ENCODE measurements at regions not wholly inside any gene's neighbourhood (a gene's known extent, or its start where the extent isn't known, plus 50 kb on each side); places are given as distances from the start of the nearest gene placed in this dataset.

GRCh38 chr10:44572146-44572545, 187.2 kb upstream of the CXCL12 start:
- TF ChIP-seq RAD21 (IDR thresholded peaks at IDR 0.05; ENCODE audit: low read depth) (no peak), CTCF (IDR thresholded peaks at IDR 0.05 in 2 of 3, conservative IDR thresholded peaks at IDR 0.05 in 1 of 3; ENCODE audit: borderline replicate concordance in 1 of 3, insufficient read depth in 1 of 3, low read depth in 2 of 3, low read length in 2 of 3) (no peak), JUND (IDR thresholded peaks at IDR 0.05) (no peak), EZH2 (IDR thresholded peaks at IDR 0.05) (no peak)
- TF ChIP-seq, protein P1, sequence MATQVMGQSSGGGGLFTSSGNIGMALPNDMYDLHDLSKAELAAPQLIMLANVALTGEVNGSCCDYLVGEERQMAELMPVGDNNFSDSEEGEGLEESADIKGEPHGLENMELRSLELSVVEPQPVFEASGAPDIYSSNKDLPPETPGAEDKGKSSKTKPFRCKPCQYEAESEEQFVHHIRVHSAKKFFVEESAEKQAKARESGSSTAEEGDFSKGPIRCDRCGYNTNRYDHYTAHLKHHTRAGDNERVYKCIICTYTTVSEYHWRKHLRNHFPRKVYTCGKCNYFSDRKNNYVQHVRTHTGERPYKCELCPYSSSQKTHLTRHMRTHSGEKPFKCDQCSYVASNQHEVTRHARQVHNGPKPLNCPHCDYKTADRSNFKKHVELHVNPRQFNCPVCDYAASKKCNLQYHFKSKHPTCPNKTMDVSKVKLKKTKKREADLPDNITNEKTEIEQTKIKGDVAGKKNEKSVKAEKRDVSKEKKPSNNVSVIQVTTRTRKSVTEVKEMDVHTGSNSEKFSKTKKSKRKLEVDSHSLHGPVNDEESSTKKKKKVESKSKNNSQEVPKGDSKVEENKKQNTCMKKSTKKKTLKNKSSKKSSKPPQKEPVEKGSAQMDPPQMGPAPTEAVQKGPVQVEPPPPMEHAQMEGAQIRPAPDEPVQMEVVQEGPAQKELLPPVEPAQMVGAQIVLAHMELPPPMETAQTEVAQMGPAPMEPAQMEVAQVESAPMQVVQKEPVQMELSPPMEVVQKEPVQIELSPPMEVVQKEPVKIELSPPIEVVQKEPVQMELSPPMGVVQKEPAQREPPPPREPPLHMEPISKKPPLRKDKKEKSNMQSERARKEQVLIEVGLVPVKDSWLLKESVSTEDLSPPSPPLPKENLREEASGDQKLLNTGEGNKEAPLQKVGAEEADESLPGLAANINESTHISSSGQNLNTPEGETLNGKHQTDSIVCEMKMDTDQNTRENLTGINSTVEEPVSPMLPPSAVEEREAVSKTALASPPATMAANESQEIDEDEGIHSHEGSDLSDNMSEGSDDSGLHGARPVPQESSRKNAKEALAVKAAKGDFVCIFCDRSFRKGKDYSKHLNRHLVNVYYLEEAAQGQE (IDR thresholded peaks at IDR 0.05; ENCODE audit: low read depth): no peak
- TF ChIP-seq, protein P2, sequence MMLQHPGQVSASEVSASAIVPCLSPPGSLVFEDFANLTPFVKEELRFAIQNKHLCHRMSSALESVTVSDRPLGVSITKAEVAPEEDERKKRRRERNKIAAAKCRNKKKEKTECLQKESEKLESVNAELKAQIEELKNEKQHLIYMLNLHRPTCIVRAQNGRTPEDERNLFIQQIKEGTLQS (IDR thresholded peaks at IDR 0.05): no peak

All from HCT116 (cell line).